ENCODE measurements at regions not wholly inside any gene's neighbourhood (a gene's known extent, or its start where the extent isn't known, plus 50 kb on each side); places are given as distances from the start of the nearest gene placed in this dataset.

- TF ChIP-seq, protein P1, sequence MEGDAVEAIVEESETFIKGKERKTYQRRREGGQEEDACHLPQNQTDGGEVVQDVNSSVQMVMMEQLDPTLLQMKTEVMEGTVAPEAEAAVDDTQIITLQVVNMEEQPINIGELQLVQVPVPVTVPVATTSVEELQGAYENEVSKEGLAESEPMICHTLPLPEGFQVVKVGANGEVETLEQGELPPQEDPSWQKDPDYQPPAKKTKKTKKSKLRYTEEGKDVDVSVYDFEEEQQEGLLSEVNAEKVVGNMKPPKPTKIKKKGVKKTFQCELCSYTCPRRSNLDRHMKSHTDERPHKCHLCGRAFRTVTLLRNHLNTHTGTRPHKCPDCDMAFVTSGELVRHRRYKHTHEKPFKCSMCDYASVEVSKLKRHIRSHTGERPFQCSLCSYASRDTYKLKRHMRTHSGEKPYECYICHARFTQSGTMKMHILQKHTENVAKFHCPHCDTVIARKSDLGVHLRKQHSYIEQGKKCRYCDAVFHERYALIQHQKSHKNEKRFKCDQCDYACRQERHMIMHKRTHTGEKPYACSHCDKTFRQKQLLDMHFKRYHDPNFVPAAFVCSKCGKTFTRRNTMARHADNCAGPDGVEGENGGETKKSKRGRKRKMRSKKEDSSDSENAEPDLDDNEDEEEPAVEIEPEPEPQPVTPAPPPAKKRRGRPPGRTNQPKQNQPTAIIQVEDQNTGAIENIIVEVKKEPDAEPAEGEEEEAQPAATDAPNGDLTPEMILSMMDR (IDR thresholded peaks at IDR 0.05; ENCODE audit: low read depth, low read length), result no peak
- TF ChIP-seq POLR2A (IDR thresholded peaks at IDR 0.05; ENCODE audit: extremely low read depth, insufficient read length), result no peak
- TF ChIP-seq MYC (IDR thresholded peaks at IDR 0.05; ENCODE audit: low read depth, low read length), result no peak
Measured at GRCh38 chr12:33322519-33322918, 117.1 kb downstream of the SYT10 start.

Data from NB4 (cell line).